Spleen (tissue), 11 donors: ENCODE measurements at regions not wholly inside any gene's neighbourhood (a gene's known extent, or its start where the extent isn't known, plus 50 kb on each side); places are given as distances from the start of the nearest gene placed in this dataset.

ENCODE experiments used
- DNase-seq: peaks from one replicate; pipeline ENCODE4 v3.0.0-alpha.2; 2020
- H3K27ac ChIP-seq, 8 donors: fragments of 200-600 bp; sonication (generic) in 7 of 8; 1 replicate in 4 of 8; 2 replicates in 4 of 8; pipeline versions ENCODE4 v1.5.0 to v1.8.0; 2016 to 2021; ENCODE audit warnings: inconsistent platforms in 4 of 8, mild to moderate bottlenecking in 4 of 8, moderate library complexity in 1 of 8
- H3K27me3 ChIP-seq, 7 donors: fragments of 200-600 bp; sonication (generic) in 6 of 7; replicated peaks in 1 of 7; 1 replicate in 4 of 7; 2 replicates in 3 of 7; pipeline versions ENCODE4 v1.5.0 to v1.8.0; 2016 to 2021; ENCODE audit warnings: inconsistent platforms in 3 of 7, mild to moderate bottlenecking in 1 of 7
- H3K36me3 ChIP-seq, 6 donors: fragments of 200-600 bp; sonication (generic) in 5 of 6; 1 replicate in 4 of 6; 2 replicates in 2 of 6; pipeline versions ENCODE4 v1.5.0 to v1.8.0; 2016 to 2021; ENCODE audit warnings: inconsistent platforms in 2 of 6
- H3K4me1 ChIP-seq, 6 donors: fragments of 200-600 bp; sonication (generic) in 5 of 6; 1 replicate in 3 of 6; 2 replicates in 3 of 6; pipeline versions ENCODE4 v1.5.0 to v1.8.0; 2016 to 2021; ENCODE audit warnings: inconsistent platforms in 3 of 6
- H3K4me3 ChIP-seq, 8 donors: fragments of 200-600 bp; sonication (generic) in 7 of 8; 1 replicate in 4 of 8; 2 replicates in 4 of 8; pipeline versions ENCODE4 v1.5.0 to v1.8.0; 2016 to 2021; ENCODE audit warnings: inconsistent platforms in 4 of 8, mild to moderate bottlenecking in 4 of 8, moderate library complexity in 2 of 8
- H3K9me3 ChIP-seq, 8 donors: fragments of 200-600 bp; sonication (generic) in 7 of 8; 1 replicate in 4 of 8; 2 replicates in 4 of 8; pipeline versions ENCODE4 v1.5.0 to v1.8.0; 2016 to 2021; ENCODE audit warnings: inconsistent platforms in 4 of 8
- POLR2A ChIP-seq, 3 donors: fragments of 450-650 bp; IDR thresholded peaks; one replicate each; pipeline ENCODE4 v1.5.1; 2017; ENCODE audit warnings: antibody characterized with exemption in 3 of 3, mild to moderate bottlenecking in 1 of 3
- POLR2AphosphoS5 ChIP-seq, 3 donors: sonication (generic); formaldehyde crosslinking; IDR thresholded peaks; one replicate each; pipeline ENCODE4 v1.5.1; 2017; ENCODE audit warnings: antibody characterized with exemption in 3 of 3
- WGBS, 5 donors: extraction: QIAGEN DNeasy Blood & Tissue Kit in 3 of 5; methylation state at CpG; one replicate each; pipeline versions ENCODE4 v1.1.5 to v1.1.7; 2013 to 2018; 5-methylcytosine and 5-hydroxymethylcytosine counted together
- intact Hi-C: fragments of 100-400 bp; cut with DNase I; formaldehyde crosslinking; loops from one replicate; pipeline ENCODE4 v1.15.0; 2023; ENCODE audit warnings: low total_unique reads
- TF ChIP-seq, protein P1 (sequence below), 11 experiments: fragments of 200-600 bp in 7 of 11; fragments of 450-650 bp in 4 of 11; sonication (generic) in 4 of 11; IDR thresholded peaks in 8 of 11; conservative IDR thresholded peaks in 3 of 11; 1 replicate in 7 of 11; 2 replicates in 4 of 11; pipeline versions ENCODE4 v1.4.0 to v1.8.0; 2016 to 2021; ENCODE audit warnings: antibody characterized with exemption in 11 of 11, inconsistent platforms in 4 of 11, mild to moderate bottlenecking in 1 of 11
- donor health status: healthy with polysubstance abuse.
- donor health status: DM: no; HTN: no; CAD: no; lungs with moderate emphysema.
- donor health status: DM: no; HTN: no; CAD: no.
- donor health status: Bipolar disorder and iron deficiency.
- donor health status: healthy.
- donor health status: DM: no; HTN: no; CAD: no.
- donor health status: DM: yes; HTN: yes; CAD: no.

DNA sequence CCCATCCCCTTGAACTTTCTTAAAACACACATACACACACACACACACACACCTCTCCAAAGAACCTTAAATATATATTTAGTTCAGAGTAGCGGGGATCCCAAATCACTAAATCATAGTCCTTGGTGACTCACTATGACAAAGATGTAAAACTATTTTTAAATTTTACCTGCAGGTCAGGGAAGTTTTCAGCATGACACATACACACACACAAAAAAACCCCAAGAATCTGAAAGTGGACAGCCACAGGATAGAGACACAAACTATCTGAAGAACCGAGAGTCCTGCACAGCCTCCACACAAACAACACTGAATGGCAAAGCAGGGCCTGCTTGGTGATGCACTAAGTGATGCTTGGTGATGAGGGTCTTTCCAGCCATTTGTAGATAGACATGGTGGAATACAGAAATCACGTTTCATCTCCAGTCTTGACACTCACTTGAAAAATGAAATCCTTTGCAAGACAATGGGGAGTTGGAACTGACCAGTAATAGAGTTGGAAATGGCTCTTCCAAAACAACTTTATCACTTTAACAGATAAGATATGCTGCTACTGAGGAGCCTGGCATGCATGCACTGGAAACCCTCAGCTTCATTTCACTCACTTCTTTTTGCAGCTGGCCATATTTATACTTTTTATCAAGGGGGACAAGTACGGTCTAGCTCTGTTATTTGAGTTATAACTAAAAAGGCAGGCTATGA, 307.3 kb downstream of the RAPGEF2 start:
- no peak for DNase-seq
- H3K27ac ChIP-seq, result no peak overlapping the region
- TF ChIP-seq, protein P1, sequence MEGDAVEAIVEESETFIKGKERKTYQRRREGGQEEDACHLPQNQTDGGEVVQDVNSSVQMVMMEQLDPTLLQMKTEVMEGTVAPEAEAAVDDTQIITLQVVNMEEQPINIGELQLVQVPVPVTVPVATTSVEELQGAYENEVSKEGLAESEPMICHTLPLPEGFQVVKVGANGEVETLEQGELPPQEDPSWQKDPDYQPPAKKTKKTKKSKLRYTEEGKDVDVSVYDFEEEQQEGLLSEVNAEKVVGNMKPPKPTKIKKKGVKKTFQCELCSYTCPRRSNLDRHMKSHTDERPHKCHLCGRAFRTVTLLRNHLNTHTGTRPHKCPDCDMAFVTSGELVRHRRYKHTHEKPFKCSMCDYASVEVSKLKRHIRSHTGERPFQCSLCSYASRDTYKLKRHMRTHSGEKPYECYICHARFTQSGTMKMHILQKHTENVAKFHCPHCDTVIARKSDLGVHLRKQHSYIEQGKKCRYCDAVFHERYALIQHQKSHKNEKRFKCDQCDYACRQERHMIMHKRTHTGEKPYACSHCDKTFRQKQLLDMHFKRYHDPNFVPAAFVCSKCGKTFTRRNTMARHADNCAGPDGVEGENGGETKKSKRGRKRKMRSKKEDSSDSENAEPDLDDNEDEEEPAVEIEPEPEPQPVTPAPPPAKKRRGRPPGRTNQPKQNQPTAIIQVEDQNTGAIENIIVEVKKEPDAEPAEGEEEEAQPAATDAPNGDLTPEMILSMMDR (IDR thresholded peaks at IDR 0.05 in 8 of 11, conservative IDR thresholded peaks at IDR 0.05 in 3 of 11), result no peak
- TF ChIP-seq POLR2A (IDR thresholded peaks at IDR 0.05), result no peak
- TF ChIP-seq POLR2AphosphoS5 (IDR thresholded peaks at IDR 0.05), result no peak
- H3K9me3 ChIP-seq, result no peaks in the 10 kb centered on the region
- 75 to 87% (median 85%) methylated on average over 4 of the region's 4 CpGs for WGBS, 5 donors
- H3K36me3 ChIP-seq, result no peaks in the 10 kb centered on the region
- H3K27me3 ChIP-seq, result no peaks in the 10 kb centered on the region
- no peak overlapping the region for H3K4me3 ChIP-seq
- H3K4me1 ChIP-seq, result no peaks in the 10 kb centered on the region
- intact Hi-C loops, result no loop called here

GRCh38 chr4:159410891-159411290, 308.0 kb downstream of the RAPGEF2 start:
- no peak overlapping the region for H3K4me3 ChIP-seq
- 77 to 93% (median 88%) methylated on average over 5 of the region's 5 CpGs for WGBS, 5 donors

DNA sequence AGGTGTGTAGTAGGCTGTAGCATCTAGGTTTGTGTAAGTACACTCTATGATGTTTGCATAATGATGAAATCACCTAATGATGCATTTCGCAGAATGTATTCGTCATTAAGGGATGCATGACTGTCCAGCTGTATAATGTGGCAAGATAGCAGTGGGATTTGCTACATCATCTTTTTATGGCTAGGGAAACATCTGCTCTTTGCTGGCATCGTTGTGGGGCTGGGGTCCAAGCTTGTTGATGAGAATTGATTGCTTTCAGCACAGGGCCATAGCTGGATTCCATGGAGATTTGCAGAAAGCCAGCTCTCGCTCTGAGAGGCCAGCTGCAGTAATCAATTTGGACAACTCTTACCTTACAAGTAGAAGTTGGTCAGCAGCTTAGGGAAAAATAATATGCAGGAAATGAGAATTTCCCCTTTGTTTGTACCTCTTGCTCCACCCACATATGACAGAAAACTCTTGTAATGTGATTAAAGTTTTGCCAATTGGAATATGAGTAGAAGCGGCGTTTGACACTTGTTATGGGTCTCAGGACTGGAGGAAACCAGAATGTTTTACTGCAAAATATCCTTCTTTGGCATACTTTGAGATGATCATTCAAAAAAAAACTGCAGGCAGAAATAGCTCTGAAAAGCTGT, 310.5 kb downstream of the RAPGEF2 start:
- 76 to 82% (median 81%) methylated on average over 6 of the region's 6 CpGs for WGBS, 5 donors
- DNase-seq, result no peak
- no peak overlapping the region for H3K4me3 ChIP-seq

More at GRCh38 chr4:159410891-159411290, 308.0 kb downstream of the RAPGEF2 start:
- TF ChIP-seq, protein P1 (IDR thresholded peaks at IDR 0.05 in 8 of 11, conservative IDR thresholded peaks at IDR 0.05 in 3 of 11), result no peak
- no peak for TF ChIP-seq POLR2AphosphoS5 (IDR thresholded peaks at IDR 0.05)
- TF ChIP-seq POLR2A (IDR thresholded peaks at IDR 0.05), result no peak
- no peak for DNase-seq
- peaks cover 0 to 4% (median 0%) of the 10 kb centered on the region in 8 donors for H3K9me3 ChIP-seq
- H3K4me1 ChIP-seq, result no peaks in the 10 kb centered on the region
- H3K27me3 ChIP-seq, result no peaks in the 10 kb centered on the region
- no peaks in the 10 kb centered on the region for H3K36me3 ChIP-seq
- H3K27ac ChIP-seq, result no peak overlapping the region
- intact Hi-C loops, result no loop called here

GRCh38 chr4:159414305-159414704, 311.4 kb downstream of the RAPGEF2 start:
- H3K27me3 ChIP-seq, result no peaks in the 10 kb centered on the region
- no peaks in the 10 kb centered on the region for H3K4me1 ChIP-seq
- TF ChIP-seq, protein P1 (IDR thresholded peaks at IDR 0.05 in 8 of 11, conservative IDR thresholded peaks at IDR 0.05 in 3 of 11), result no peak
- TF ChIP-seq POLR2A (IDR thresholded peaks at IDR 0.05) (no peak), POLR2AphosphoS5 (IDR thresholded peaks at IDR 0.05) (no peak)
- no peak for DNase-seq
- no peak overlapping the region for H3K27ac ChIP-seq
- intact Hi-C loops, result no loop called here
- H3K4me3 ChIP-seq, result no peak overlapping the region
- H3K36me3 ChIP-seq, result no peaks in the 10 kb centered on the region
- peaks cover 0 to 14% (median 0%) of the 10 kb centered on the region in 8 donors for H3K9me3 ChIP-seq
- WGBS, 5 donors, result 79 to 88% (median 80%) methylated on average over 4 of the region's 4 CpGs

More for the DNA sequence above, 310.5 kb downstream of the RAPGEF2 start:
- Histone ChIP-seq H3K27ac (no peak overlapping the region), H3K27me3 (no peaks in the 10 kb centered on the region), H3K9me3 (peaks cover 0 to 10% (median 0%) of the 10 kb centered on the region in 8 donors), H3K36me3 (no peaks in the 10 kb centered on the region), H3K4me1 (no peaks in the 10 kb centered on the region)
- intact Hi-C loops, result no loop called here
- TF ChIP-seq POLR2A (IDR thresholded peaks at IDR 0.05) (no peak), POLR2AphosphoS5 (IDR thresholded peaks at IDR 0.05) (no peak)
- TF ChIP-seq, protein P1 (IDR thresholded peaks at IDR 0.05 in 8 of 11, conservative IDR thresholded peaks at IDR 0.05 in 3 of 11), result no peak
